ENCODE measurements at regions not wholly inside any gene's neighbourhood (a gene's known extent, or its start where the extent isn't known, plus 50 kb on each side); places are given as distances from the start of the nearest gene placed in this dataset.

GRCh38 chr20:24144371-24144770, 155.8 kb upstream of the GGTLC1 start:
- no peak for TF ChIP-seq CTCF (IDR thresholded peaks at IDR 0.05)
- no peak for TF ChIP-seq POLR2AphosphoS5 (IDR thresholded peaks at IDR 0.05)

Data from prostate gland (tissue), 2 donors.